NCI-H345 treated with DMSO at 0.1 percent for 48 hours (cell line): ENCODE measurements at regions not wholly inside any gene's neighbourhood (a gene's known extent, or its start where the extent isn't known, plus 50 kb on each side); places are given as distances from the start of the nearest gene placed in this dataset.

Experiments used
- DNase-seq: peaks from one replicate; lab custom pipeline; 2025; ENCODE audit not compliant: unreplicated experiment; lab: John Stamatoyannopoulos, UW

- DNase-seq: no peak
Observed at GRCh38 chr7:69130396-69130795, 467.9 kb upstream of the AUTS2 start.

DNA sequence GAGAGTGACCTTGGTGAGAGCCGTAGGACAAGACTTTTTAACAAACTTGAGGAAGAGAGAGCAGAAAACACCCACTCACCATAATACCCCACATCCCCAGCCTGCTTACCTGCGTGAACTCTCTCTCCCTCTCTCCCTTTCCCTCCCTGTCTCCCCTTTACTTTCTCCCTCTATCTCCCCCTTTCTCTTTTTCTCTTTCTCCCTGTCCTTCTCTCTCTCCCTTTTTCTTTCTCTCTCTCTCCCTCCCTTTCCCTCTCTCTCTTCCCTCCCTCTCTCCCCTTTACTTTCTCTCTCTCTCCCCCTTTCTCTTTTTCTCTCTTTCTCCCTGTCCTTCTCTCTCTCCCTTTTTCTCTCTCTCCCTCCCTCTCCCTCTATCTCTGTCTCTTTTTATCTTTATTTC, 464.0 kb upstream of the AUTS2 start:
- DNase-seq: no peak

GRCh38 chr7:69147631-69148030, 450.6 kb upstream of the AUTS2 start:
- no peak for DNase-seq

DNA sequence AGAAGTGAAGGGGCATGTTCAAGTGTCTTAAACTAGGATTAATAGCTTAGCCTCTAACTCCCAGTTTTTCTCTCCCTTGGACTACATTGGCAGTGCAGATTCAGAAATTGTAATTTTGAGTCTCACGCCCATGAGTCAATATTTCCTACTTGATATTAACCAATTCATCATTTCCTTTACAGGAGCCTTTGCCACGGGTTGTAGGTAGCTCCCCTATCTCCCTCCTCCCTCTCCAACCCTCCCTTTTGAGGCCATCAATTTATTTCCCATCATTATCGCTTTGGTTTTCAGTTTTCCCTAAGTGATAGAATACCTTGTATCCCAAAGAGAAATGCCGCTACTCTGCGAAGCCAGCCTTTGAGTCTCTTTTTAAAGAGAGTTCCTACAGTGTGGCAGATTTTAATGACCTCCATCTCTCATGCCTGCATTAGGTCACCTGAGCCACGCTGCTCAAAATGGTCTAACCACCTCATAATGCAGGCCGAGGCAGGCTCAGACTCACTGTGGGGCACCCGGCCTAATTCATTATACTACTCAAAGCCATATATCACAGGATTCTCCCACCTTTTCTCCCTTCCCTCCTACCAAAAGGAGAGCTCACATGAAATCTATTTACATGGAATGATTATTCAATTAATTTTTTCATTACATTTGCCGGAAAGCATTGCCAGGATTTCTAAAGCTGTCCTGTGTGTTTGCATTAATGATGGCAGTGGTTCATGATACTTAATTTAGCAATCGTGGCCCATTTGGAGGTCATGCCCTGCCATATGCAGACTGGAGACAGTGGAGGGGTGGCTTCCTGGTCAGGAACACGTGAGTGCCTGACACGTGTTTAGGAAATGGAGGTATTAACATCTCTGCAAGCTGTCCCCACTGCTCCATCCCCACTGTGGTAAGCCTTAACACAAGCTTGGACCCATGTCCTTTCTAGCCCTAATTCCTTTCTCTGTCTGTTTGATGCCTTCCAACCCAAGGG, 448.2 kb upstream of the AUTS2 start:
- no peak for DNase-seq

DNA sequence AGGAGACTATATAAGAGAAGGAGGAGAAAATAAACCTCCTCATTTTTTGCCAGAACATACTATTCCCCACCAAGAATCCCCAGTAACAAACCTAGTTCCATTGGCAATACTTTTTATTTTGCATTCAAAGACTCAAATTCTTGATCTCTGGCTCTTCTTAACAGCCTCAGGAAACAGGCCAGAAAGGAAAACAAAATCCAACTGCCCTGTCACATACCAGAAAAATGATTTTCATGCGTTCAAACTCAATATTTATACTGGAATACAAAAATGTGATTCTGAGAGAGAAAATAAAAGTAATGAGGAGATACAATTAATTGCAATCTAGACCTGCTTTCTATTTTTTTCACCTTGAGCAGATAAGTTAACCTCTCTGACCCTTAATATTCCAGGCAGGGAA, 435.9 kb upstream of the AUTS2 start:
- DNase-seq: no peak

DNA sequence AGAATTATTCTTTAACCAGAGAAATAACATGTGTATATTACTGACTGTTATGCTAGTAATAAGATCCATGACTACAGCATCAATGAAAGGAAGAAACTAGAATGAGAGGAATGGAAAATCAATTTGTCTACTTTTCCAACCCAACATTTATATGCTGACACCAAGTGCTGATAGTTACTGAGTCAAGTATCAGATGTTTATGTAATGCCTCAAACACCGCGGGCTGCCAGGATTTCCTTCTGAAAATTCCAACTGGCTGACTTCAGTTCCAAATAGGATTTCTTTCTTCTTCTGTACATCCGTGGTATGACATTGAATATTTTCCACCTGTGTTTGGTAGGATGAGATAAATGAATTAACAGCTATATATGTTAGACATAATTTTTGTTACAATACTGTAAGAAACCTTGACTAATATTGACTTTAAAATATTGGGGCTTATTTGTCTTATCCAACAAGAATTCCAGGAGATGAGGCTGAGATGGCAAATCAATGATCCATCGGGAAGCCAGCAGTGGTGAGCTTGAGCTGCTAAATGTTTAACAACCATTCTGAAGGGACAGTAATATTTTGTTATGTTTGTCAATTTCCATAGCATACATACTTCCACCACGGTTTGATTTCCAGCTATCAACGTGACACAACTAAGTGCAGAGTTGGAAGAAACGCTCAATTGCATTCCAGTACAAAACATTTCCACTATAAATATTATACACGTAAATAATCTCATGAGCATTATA, 435.2 kb upstream of the AUTS2 start:
- no peak for DNase-seq

- DNase-seq: peak; percentile 99
Observed at GRCh38 chr7:69166979-69167516, 431.2 kb upstream of the AUTS2 start.

DNA sequence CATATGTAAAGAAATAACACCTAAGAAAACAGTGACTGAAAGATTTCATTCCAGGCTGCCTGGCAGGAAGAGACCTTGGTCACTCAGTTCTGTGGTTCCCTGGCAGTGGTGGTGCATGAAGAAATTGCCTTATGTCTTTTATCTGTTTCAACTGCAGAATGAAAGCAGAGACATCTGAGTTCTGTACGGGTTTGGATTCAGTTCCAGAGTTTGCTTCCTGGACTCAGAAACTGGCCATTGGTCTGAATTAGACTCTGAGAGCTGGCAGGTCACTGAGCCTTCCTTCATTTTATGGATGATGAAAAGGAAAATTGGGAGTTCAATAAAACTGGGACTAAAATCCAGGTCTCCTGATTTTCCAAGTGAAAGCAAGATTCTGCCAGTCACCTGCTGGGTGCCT, 428.9 kb upstream of the AUTS2 start:
- DNase-seq: no peak

GRCh38 chr7:69172357-69173077, 425.8 kb upstream of the AUTS2 start:
- DNase-seq: no peak

DNA sequence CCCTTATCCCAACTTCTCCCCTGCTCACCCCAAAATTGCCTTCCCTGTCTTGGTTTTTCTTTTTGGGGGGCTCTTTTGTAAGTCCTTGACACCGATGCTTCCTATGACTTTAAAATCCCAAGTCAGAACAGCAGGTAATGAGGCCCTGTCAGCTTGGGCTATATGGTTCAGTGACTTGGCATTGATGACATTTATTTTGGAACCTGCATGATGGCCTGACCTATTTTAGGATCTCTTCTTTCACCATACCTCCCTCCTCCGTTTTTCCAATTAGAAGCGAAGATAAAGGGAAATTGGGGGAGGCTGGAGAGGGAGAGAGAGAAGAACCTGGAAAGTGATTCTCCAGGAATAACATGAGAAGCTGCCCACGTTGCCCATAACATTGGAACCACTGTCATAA, 424.9 kb upstream of the AUTS2 start:
- DNase-seq: no peak

GRCh38 chr7:69173846-69174245, 424.4 kb upstream of the AUTS2 start:
- no peak for DNase-seq

- no peak for DNase-seq
Observed at GRCh38 chr7:69176841-69177240, 421.4 kb upstream of the AUTS2 start.

DNA sequence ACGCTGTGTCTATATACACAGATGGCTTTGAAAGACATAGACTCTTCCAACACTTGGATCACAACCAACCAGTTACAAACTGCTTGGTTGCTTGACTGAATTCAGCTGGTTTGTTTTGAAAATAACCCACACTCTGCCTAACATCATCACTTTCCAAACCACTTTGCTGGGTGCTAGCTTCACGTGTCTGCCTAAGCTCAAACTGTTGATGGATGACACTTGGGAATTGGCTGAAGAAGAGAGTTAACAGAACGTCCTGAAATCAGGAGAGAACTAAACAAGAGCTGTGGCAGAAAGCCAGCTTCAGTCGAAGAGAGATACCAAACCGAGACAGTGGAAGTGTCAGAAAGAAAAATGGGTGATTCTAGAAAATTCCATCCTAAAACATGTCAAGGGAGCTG, 420.8 kb upstream of the AUTS2 start:
- DNase-seq: no peak

DNA sequence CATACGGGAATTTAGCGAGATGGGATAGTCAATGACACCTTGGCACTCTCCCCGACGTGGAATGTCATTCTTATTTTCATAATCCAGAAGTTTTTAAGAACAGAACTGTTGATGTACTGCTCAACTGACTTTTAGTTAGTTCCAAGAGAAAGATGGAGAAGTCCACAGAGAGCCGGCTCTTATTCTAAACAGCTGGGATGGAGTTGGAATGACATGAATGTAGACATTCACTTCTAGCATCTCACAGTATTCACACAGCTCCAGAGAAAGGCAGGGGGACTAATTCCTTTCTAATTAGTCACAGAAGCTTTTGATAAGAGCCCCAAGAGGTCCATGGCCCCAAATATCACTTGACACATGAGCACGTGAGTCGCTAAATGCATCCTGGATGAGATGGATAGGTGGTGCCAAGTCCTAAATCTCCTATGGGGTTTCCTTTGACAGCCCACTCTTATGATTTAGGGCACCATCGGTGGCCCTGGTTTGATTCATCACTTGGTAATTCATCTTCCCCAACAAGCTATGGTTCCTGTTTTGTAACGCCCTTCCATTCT, 420.3 kb upstream of the AUTS2 start:
- no peak for DNase-seq

GRCh38 chr7:69180662-69181061, 417.6 kb upstream of the AUTS2 start:
- no peak for DNase-seq

- no peak for DNase-seq
Observed at GRCh38 chr7:69182596-69183467, 415.4 kb upstream of the AUTS2 start.

GRCh38 chr7:69184339-69184738, 413.9 kb upstream of the AUTS2 start:
- no peak for DNase-seq

- DNase-seq: no peak
Observed at GRCh38 chr7:69185170-69185569, 413.1 kb upstream of the AUTS2 start.

- no peak for DNase-seq
Observed at GRCh38 chr7:69186974-69187373, 411.3 kb upstream of the AUTS2 start.

DNA sequence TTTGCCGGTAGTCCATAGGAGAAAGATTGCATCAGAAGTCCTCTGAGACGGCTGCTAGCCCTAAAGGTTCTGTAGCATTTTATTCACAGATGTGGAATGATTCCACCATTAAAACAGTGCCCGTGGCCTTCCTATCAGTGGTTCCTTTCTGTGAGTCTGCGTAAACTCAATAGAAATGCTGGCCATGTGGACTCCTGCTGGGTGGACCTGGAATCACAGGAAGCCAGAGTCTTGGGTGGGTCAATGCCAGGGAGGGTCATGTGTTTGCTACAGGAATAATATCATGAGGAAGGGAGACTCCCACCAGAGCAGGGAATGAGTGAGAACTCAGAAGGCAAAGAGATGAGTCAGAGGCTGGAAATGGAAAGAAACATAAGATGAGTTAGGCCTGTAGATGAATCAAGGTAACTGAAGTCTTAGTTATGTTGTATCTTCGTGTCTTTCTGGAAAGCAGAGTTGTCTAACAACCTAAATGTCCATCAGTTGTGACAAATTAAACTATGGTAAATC, 410.4 kb upstream of the AUTS2 start:
- no peak for DNase-seq
